HCT116 (cell line): ENCODE measurements at regions not wholly inside any gene's neighbourhood (a gene's known extent, or its start where the extent isn't known, plus 50 kb on each side); places are given as distances from the start of the nearest gene placed in this dataset.

Experiments
- ATAC-seq: fragments of 200-7000 bp; cut with Tn5 transposase; 2 replicates; pipeline ENCODE4 v1.9.1; 2020; ENCODE audit warnings: mild to moderate bottlenecking, moderate library complexity
- BruUV-seq: library from RNA; stranded (reverse); fragments of 400-500 nt; replicated peaks from 2 replicates; lab custom pipeline; 2021; lab: Mats Ljungman, UMichigan
- CTCF ChIA-PET: fragments of 300-600 bp; sonication (Branson Sonifier 250); formaldehyde crosslinking; loops from one replicate; lab custom pipeline; 2021; ENCODE audit warnings: antibody characterized with exemption; lab: Charles Lee
- POLR2A ChIA-PET: fragments of 300-600, 350-600 bp; sonication (Branson Sonifier 250); formaldehyde crosslinking; loops from one replicate; lab custom pipeline; 2021; ENCODE audit warnings: antibody characterized with exemption; lab: Charles Lee
- RAD21 ChIA-PET, 2 experiments: fragments of 300-600 bp; sonication (Branson Sonifier 250); formaldehyde crosslinking; loops; one replicate each; lab custom pipeline; 2023; ENCODE audit warnings: low total read pairs in 2 of 2; ENCODE audit not compliant: uncharacterized antibody in 2 of 2, unreplicated experiment in 2 of 2, low non-redundant PET in 1 of 2; lab: Charles Lee
- DNase-seq: peaks from one replicate; pipeline ENCODE4 v3.0.0-alpha.2; 2010; ENCODE audit warnings: low read depth, low spot score
- H2AFZ ChIP-seq: fragments of 200-600 bp; shearing (Covaris generic), sonication (generic); 2 replicates; pipeline ENCODE4 v1.6.1; 2017; ENCODE audit warnings: low read depth, mixed run types, mixed read lengths, antibody characterized with exemption, low read length; ENCODE audit not compliant: poor library complexity, severe bottlenecking
- H3K27ac ChIP-seq: 2 replicates; pipeline ENCODE4 v1.5.1; 2012; ENCODE audit warnings: low read depth, low read length
- H3K27me3 ChIP-seq: fragments of 200-600 bp; sonication (generic); 2 replicates; pipeline ENCODE4 v1.6.1; 2016; ENCODE audit warnings: mixed run types, low read length, mixed read lengths; ENCODE audit not compliant: insufficient read depth
- H3K36me3 ChIP-seq, 2 experiments: fragments of 200-500 bp in 1 of 2; fragments of 200-600 bp in 1 of 2; sonication (Bioruptor generic) in 1 of 2; sonication (generic) in 1 of 2; 2 replicates each; pipeline versions ENCODE4 v1.5.1 to v1.6.1; 2014 to 2016; ENCODE audit warnings: low read length in 2 of 2, inconsistent platforms in 1 of 2, mixed read lengths in 1 of 2, mixed run types in 1 of 2; ENCODE audit not compliant: insufficient read depth in 2 of 2, control insufficient read depth in 1 of 2
- H3K4me1 ChIP-seq, 2 experiments: fragments of 200-600 bp in 1 of 2; sonication (generic) in 1 of 2; 2 replicates each; pipeline versions ENCODE4 v1.5.1 to v1.6.1; 2012 to 2017; ENCODE audit warnings: low read length in 2 of 2, inconsistent platforms in 1 of 2, mild to moderate bottlenecking in 1 of 2, mixed read lengths in 1 of 2, mixed run types in 1 of 2, moderate library complexity in 1 of 2; ENCODE audit not compliant: insufficient read depth in 2 of 2, control insufficient read depth in 1 of 2
- H3K4me2 ChIP-seq: fragments of 200-600 bp; sonication (generic); 2 replicates; pipeline ENCODE4 v1.6.1; 2017; ENCODE audit warnings: mixed run types, low read length, mixed read lengths
- H3K4me3 ChIP-seq, 2 experiments: fragments of 200-600 bp in 1 of 2; sonication (generic) in 1 of 2; replicated peaks in 1 of 2; 2 replicates each; pipeline ENCODE4 v1.5.1; 2011 to 2016; ENCODE audit warnings: low read length in 2 of 2, control low read depth in 1 of 2, low read depth in 1 of 2, mild to moderate bottlenecking in 1 of 2, mixed read lengths in 1 of 2, mixed run types in 1 of 2
- H3K79me2 ChIP-seq: fragments of 200-600 bp; sonication (generic); 2 replicates; pipeline ENCODE4 v1.6.1; 2017; ENCODE audit warnings: mild to moderate bottlenecking, mixed run types, low read length, moderate library complexity, mixed read lengths; ENCODE audit not compliant: insufficient read depth
- H3K9ac ChIP-seq: fragments of 200-600 bp; sonication (generic); 2 replicates; pipeline ENCODE4 v1.6.1; 2016; ENCODE audit warnings: low read length, mixed read lengths
- H3K9me2 ChIP-seq: fragments of 200-600 bp; sonication (generic), shearing (Covaris generic); 2 replicates; pipeline ENCODE4 v1.6.1; 2017; ENCODE audit warnings: mixed run types, mild to moderate bottlenecking, moderate library complexity; ENCODE audit not compliant: insufficient read depth
- H3K9me3 ChIP-seq, 2 experiments: fragments of 200-500 bp in 1 of 2; fragments of 200-600 bp in 1 of 2; sonication (Bioruptor generic) in 1 of 2; sonication (generic) in 1 of 2; 2 replicates each; pipeline ENCODE4 v1.6.1; 2014 to 2017; ENCODE audit warnings: low read length in 2 of 2, mixed read lengths in 2 of 2, inconsistent platforms in 1 of 2, low read depth in 1 of 2, mild to moderate bottlenecking in 1 of 2, mixed run types in 1 of 2, moderate library complexity in 1 of 2; ENCODE audit not compliant: control insufficient read depth in 1 of 2, insufficient read depth in 1 of 2
- H4K20me1 ChIP-seq: fragments of 200-600 bp; sonication (generic), shearing (Covaris generic); 2 replicates; pipeline ENCODE4 v1.6.1; 2017; ENCODE audit warnings: mixed run types, mild to moderate bottlenecking, moderate library complexity; ENCODE audit not compliant: insufficient read depth
- CBX3 ChIP-seq: IDR thresholded peaks from 2 replicates; pipeline ENCODE4 v1.6.1; 2012; ENCODE audit warnings: low read depth
- CEBPB ChIP-seq: IDR thresholded peaks from 2 replicates; pipeline ENCODE4 v1.6.1; 2012; ENCODE audit warnings: low read depth
- EGR1 ChIP-seq: IDR thresholded peaks from 2 replicates; pipeline ENCODE4 v1.6.1; 2012; ENCODE audit warnings: low read depth
- EZH2 ChIP-seq: fragments of 200-600 bp; sonication (generic); IDR thresholded peaks from 2 replicates; pipeline ENCODE4 v1.6.1; 2017; ENCODE audit warnings: antibody characterized with exemption, mixed run types
- EZH2phosphoT487 ChIP-seq: fragments of 200-600 bp; IDR thresholded peaks from 2 replicates; pipeline ENCODE4 v1.6.1; 2018; ENCODE audit warnings: antibody characterized with exemption, borderline replicate concordance
- FOSL1 ChIP-seq: IDR thresholded peaks from 2 replicates; pipeline ENCODE4 v1.6.1; 2012; ENCODE audit warnings: low read depth
- JUND ChIP-seq: IDR thresholded peaks from 2 replicates; pipeline ENCODE4 v1.6.1; 2012
- POLR2A ChIP-seq: IDR thresholded peaks from 2 replicates; pipeline ENCODE4 v1.7.0; 2011; ENCODE audit warnings: borderline replicate concordance; ENCODE audit not compliant: insufficient read depth, insufficient read length; ENCODE audit errors: extremely low read depth
- POLR2AphosphoS5 ChIP-seq: IDR thresholded peaks from 2 replicates; pipeline ENCODE4 v1.6.1; 2011; ENCODE audit warnings: mild to moderate bottlenecking, low read depth, low read length, moderate library complexity
- RAD21 ChIP-seq: IDR thresholded peaks from 2 replicates; pipeline ENCODE4 v1.6.1; 2012; ENCODE audit warnings: low read depth, mild to moderate bottlenecking
- SIN3A ChIP-seq: IDR thresholded peaks from 2 replicates; pipeline ENCODE4 v1.6.1; 2012; ENCODE audit warnings: low read depth
- SP1 ChIP-seq: IDR thresholded peaks from 2 replicates; pipeline ENCODE4 v1.6.1; 2012; ENCODE audit warnings: low read depth
- SRF ChIP-seq: IDR thresholded peaks from 2 replicates; pipeline ENCODE4 v1.6.1; 2012; ENCODE audit warnings: low read depth
- TCF7L2 ChIP-seq: IDR thresholded peaks from 2 replicates; pipeline ENCODE4 v1.7.0; 2011; ENCODE audit warnings: borderline replicate concordance, inconsistent platforms; ENCODE audit not compliant: insufficient read depth, insufficient read length; ENCODE audit errors: extremely low read depth
- YY1 ChIP-seq: IDR thresholded peaks from 2 replicates; pipeline ENCODE4 v1.6.1; 2011; ENCODE audit warnings: low read length, low read depth, moderate library complexity, mild to moderate bottlenecking; ENCODE audit not compliant: insufficient replicate concordance; ENCODE audit errors: extremely low read depth
- ZFX ChIP-seq: fragments of 450-650 bp; IDR thresholded peaks from 2 replicates; pipeline ENCODE4 v1.6.1; 2017
- ZNF274 ChIP-seq: fragments of 200-500 bp; sonication (Bioruptor generic); IDR thresholded peaks from 2 replicates; pipeline ENCODE4 v1.6.1; 2014; ENCODE audit warnings: mild to moderate bottlenecking, low read depth, low read length, inconsistent platforms
- intact Hi-C: fragments of 100-400 bp; cut with micrococcal nuclease; formaldehyde crosslinking; loops from 2 replicates; pipeline ENCODE4 v1.10.0; 2022
- TF ChIP-seq, protein P1 (sequence below): IDR thresholded peaks from 2 replicates; pipeline ENCODE4 v1.6.1; 2011; ENCODE audit warnings: mild to moderate bottlenecking, low read length, moderate library complexity; ENCODE audit not compliant: insufficient replicate concordance; ENCODE audit errors: extremely low read depth
- TF ChIP-seq, protein P2 (sequence below): IDR thresholded peaks from 2 replicates; pipeline ENCODE4 v1.6.1; 2012
- TF ChIP-seq, protein P3 (sequence below): IDR thresholded peaks from 2 replicates; pipeline ENCODE4 v1.6.1; 2012

DNA sequence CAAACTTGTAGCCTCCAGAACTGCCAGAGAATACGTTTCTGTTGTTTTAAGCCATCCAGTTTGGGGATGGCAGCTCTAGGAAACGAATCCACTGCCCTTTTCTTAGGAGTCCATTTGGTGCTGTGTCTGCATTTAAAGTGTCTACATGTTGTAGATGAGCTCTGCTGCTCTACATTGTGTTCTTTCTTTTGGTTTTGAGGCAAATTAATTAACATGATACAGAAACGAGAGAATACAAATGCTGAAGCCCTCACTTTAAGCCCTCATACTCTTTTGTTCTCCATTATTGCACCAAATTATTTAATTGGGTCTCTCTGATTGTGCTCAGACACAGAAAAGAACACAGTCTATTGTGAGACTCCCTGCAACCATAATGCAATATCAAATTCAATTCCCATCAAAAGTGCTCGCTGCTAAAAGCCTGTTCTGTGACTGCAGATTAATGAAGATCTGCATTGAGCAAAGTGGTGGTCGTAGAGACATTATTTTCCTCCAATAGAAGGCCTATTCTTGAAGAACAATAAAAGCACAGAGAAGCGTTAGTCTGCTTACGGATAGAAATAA lies 166.3 kb upstream of the SOX21 start:
- no peak for ATAC-seq

DNA sequence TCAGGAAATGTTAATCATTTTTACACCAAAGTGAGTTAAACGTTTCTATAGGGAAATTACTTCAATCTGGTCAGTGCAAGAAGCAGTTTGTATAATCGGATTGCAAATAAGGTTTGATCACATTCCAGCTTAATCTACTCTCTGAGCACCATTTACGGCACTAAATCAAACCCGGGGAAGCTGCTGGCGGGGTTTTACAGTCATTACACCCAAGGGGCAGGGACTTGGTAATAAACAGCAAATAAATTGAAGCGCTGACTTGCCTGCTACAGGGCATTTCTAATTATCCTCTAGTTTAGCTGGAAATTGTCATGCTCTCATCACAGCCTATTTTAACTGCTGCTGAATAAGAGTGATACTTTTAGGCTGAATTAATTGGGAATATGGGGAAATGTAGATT lies 152.1 kb upstream of the SOX21 start:
- Histone ChIP-seq H3K27ac (no peak overlapping the region), H3K9ac (no peak overlapping the region), H3K27me3 (peaks cover 74% of the 10 kb centered on the region), H3K9me2 (no peaks in the 10 kb centered on the region), H3K36me3 (no peaks in the 10 kb centered on the region), H3K79me2 (no peaks in the 10 kb centered on the region), H2AFZ (no peak overlapping the region), H3K4me3 (no peak overlapping the region), H3K9me3 (no peaks in the 10 kb centered on the region), H3K4me1 (no peaks in the 10 kb centered on the region), H3K4me2 (no peak overlapping the region), H4K20me1 (no peaks in the 10 kb centered on the region)
- ATAC-seq (no peak), DNase-seq (no peak)
- RAD21 ChIA-PET, result no interaction called here
- intact Hi-C loops, result no loop called here
- TF ChIP-seq TCF7L2 (no peak), SIN3A (no peak), FOSL1 (no peak), SP1 (no peak), POLR2AphosphoS5 (no peak), RAD21 (no peak), SRF (no peak), POLR2A (no peak), EZH2 (no peak), YY1 (no peak), CEBPB (no peak), EGR1 (no peak), CBX3 (no peak)
- TF ChIP-seq, protein P1, sequence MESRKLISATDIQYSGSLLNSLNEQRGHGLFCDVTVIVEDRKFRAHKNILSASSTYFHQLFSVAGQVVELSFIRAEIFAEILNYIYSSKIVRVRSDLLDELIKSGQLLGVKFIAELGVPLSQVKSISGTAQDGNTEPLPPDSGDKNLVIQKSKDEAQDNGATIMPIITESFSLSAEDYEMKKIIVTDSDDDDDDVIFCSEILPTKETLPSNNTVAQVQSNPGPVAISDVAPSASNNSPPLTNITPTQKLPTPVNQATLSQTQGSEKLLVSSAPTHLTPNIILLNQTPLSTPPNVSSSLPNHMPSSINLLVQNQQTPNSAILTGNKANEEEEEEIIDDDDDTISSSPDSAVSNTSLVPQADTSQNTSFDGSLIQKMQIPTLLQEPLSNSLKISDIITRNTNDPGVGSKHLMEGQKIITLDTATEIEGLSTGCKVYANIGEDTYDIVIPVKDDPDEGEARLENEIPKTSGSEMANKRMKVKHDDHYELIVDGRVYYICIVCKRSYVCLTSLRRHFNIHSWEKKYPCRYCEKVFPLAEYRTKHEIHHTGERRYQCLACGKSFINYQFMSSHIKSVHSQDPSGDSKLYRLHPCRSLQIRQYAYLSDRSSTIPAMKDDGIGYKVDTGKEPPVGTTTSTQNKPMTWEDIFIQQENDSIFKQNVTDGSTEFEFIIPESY, result no peak
- TF ChIP-seq, protein P2, sequence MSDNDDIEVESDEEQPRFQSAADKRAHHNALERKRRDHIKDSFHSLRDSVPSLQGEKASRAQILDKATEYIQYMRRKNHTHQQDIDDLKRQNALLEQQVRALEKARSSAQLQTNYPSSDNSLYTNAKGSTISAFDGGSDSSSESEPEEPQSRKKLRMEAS, result no peak
- POLR2A ChIA-PET, result no interaction called here
- CTCF ChIA-PET, result no interaction called here
- no TSS peak for BruUV-seq

More for the DNA sequence above, 166.3 kb upstream of the SOX21 start:
- DNase-seq, result no peak
- intact Hi-C loops, result no loop called here
- RAD21 ChIA-PET, result no interaction called here
- POLR2A ChIA-PET, result no interaction called here
- no peak overlapping the region for H2AFZ ChIP-seq
- peaks cover 27% of the 10 kb centered on the region for H3K27me3 ChIP-seq
- H3K79me2 ChIP-seq, result no peaks in the 10 kb centered on the region
- CTCF ChIA-PET, result no interaction called here
- H3K9ac ChIP-seq, result no peak overlapping the region
- no peak overlapping the region for H3K27ac ChIP-seq
- H3K9me3 ChIP-seq, result no peaks in the 10 kb centered on the region
- no TSS peak for BruUV-seq
- H3K9me2 ChIP-seq, result no peaks in the 10 kb centered on the region
- H4K20me1 ChIP-seq, result no peaks in the 10 kb centered on the region
- no peak overlapping the region for H3K4me3 ChIP-seq
- TF ChIP-seq EGR1 (no peak), CBX3 (no peak), RAD21 (no peak), JUND (no peak), SP1 (no peak), ZNF274 (no peak), YY1 (no peak), CEBPB (no peak), ZFX (no peak), SIN3A (no peak), FOSL1 (no peak), EZH2phosphoT487 (no peak), POLR2A (no peak)
- TF ChIP-seq, protein P3, sequence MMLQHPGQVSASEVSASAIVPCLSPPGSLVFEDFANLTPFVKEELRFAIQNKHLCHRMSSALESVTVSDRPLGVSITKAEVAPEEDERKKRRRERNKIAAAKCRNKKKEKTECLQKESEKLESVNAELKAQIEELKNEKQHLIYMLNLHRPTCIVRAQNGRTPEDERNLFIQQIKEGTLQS, result no peak
- no peak overlapping the region for H3K4me2 ChIP-seq
- no peaks in the 10 kb centered on the region for H3K36me3 ChIP-seq
- H3K4me1 ChIP-seq, result no peaks in the 10 kb centered on the region
